ENCODE measurements at regions not wholly inside any gene's neighbourhood (a gene's known extent, or its start where the extent isn't known, plus 50 kb on each side); places are given as distances from the start of the nearest gene placed in this dataset.

GRCh38 chr18:46411867-46412690, 244.9 kb downstream of the LOXHD1 start:
- no peak for DNase-seq
- H3K27me3 ChIP-seq: no peaks in the 10 kb centered on the region
- H3K27ac ChIP-seq: peak overlapping the region; percentile 52 to 74 (median 59)
- WGBS, 2 donors (ENCODE audit: low coverage in 1 of 2): 49 to 68% methylated on average over 3 to 6 of the region's 6 CpGs
- H3K9me3 ChIP-seq: no peaks in the 10 kb centered on the region
- TF ChIP-seq EP300 (IDR thresholded peaks at IDR 0.05; ENCODE audit: low read depth) (no peak), POLR2AphosphoS5 (IDR thresholded peaks at IDR 0.05) (peak in 2 of 3 donors; percentile 8 to 16)
- intact Hi-C loops (cut with DNase I; ENCODE audit: low total_unique reads): no loop called here
- peaks cover 3 to 20% (median 12%) of the 10 kb centered on the region in 4 donors for H3K4me1 ChIP-seq
- H3K4me3 ChIP-seq: no peak overlapping the region
- no peaks in the 10 kb centered on the region for H3K36me3 ChIP-seq
- in situ Hi-C loops (cut with MboI; ENCODE audit: low pct_ligation_motif_present in 1 of 4, low pct_unique_long_range_greater_than_20kb in 1 of 4, low sequenced_read_pairs in 3 of 4): no loop called here

- 31 to 50% methylated on average over 5 to 10 of the region's 11 CpGs for WGBS, 2 donors (ENCODE audit: low coverage in 1 of 2)
- no peaks in the 10 kb centered on the region for H3K9me3 ChIP-seq
- H3K4me3 ChIP-seq: no peak overlapping the region
- intact Hi-C loops (cut with DNase I; ENCODE audit: low total_unique reads) (no loop called here), in situ Hi-C loops (cut with MboI; ENCODE audit: low pct_ligation_motif_present in 1 of 4, low pct_unique_long_range_greater_than_20kb in 1 of 4, low sequenced_read_pairs in 3 of 4) (no loop called here)
- TF ChIP-seq POLR2A (IDR thresholded peaks at IDR 0.05): no peak
- no peak for TF ChIP-seq EP300 (IDR thresholded peaks at IDR 0.05; ENCODE audit: low read depth)
- no peak for TF ChIP-seq POLR2AphosphoS5 (IDR thresholded peaks at IDR 0.05)
- TF ChIP-seq CTCF (IDR thresholded peaks at IDR 0.05): no peak
- H3K27ac ChIP-seq: peak overlapping the region; percentile 52 to 74 (median 59)
- H3K27me3 ChIP-seq: no peaks in the 10 kb centered on the region
- DNase-seq: no peak
- peaks cover 3 to 20% (median 12%) of the 10 kb centered on the region in 4 donors for H3K4me1 ChIP-seq
- H3K36me3 ChIP-seq: no peaks in the 10 kb centered on the region
Measured at GRCh38 chr18:46412916-46413315, 244.1 kb downstream of the LOXHD1 start.

GRCh38 chr18:46413684-46414083, 243.3 kb downstream of the LOXHD1 start:
- H3K4me1 ChIP-seq: peaks cover 3 to 20% (median 12%) of the 10 kb centered on the region in 4 donors
- DNase-seq: no peak
- H3K27me3 ChIP-seq: no peaks in the 10 kb centered on the region
- intact Hi-C loops (cut with DNase I; ENCODE audit: low total_unique reads) (no loop called here), in situ Hi-C loops (cut with MboI; ENCODE audit: low pct_ligation_motif_present in 1 of 4, low pct_unique_long_range_greater_than_20kb in 1 of 4, low sequenced_read_pairs in 3 of 4) (no loop called here)
- peak overlapping the region in 1 of 4 donors; percentile 74 for H3K27ac ChIP-seq
- H3K9me3 ChIP-seq: no peaks in the 10 kb centered on the region
- H3K4me3 ChIP-seq: no peak overlapping the region
- H3K36me3 ChIP-seq: no peaks in the 10 kb centered on the region
- 52 to 53% methylated on average over 3 of the region's 3 CpGs for WGBS, 2 donors (ENCODE audit: low coverage in 1 of 2)
- TF ChIP-seq CTCF (IDR thresholded peaks at IDR 0.05): no peak
- TF ChIP-seq EP300 (IDR thresholded peaks at IDR 0.05; ENCODE audit: low read depth): no peak

- intact Hi-C loops (cut with DNase I; ENCODE audit: low total_unique reads): no loop called here
- no peaks in the 10 kb centered on the region for H3K9me3 ChIP-seq
- no peaks in the 10 kb centered on the region for H3K36me3 ChIP-seq
- peaks cover 3 to 23% (median 13%) of the 10 kb centered on the region in 4 donors for H3K4me1 ChIP-seq
- in situ Hi-C loops (cut with MboI; ENCODE audit: low pct_ligation_motif_present in 1 of 4, low pct_unique_long_range_greater_than_20kb in 1 of 4, low sequenced_read_pairs in 3 of 4): no loop called here
- no peak for TF ChIP-seq POLR2AphosphoS5 (IDR thresholded peaks at IDR 0.05)
- no peak for TF ChIP-seq EP300 (IDR thresholded peaks at IDR 0.05; ENCODE audit: low read depth)
- TF ChIP-seq CTCF (IDR thresholded peaks at IDR 0.05): no peak
- TF ChIP-seq POLR2A (IDR thresholded peaks at IDR 0.05): no peak
- H3K27me3 ChIP-seq: no peaks in the 10 kb centered on the region
- H3K27ac ChIP-seq: no peak overlapping the region
- 82% methylated on average over 7 of the region's 7 CpGs; no CpG with 5 or more reads in 1 of the 2 donors for WGBS, 2 donors (ENCODE audit: low coverage in 1 of 2)
- no peak for DNase-seq
- no peak overlapping the region for H3K4me3 ChIP-seq
Measured at GRCh38 chr18:46414863-46415262, 242.2 kb downstream of the LOXHD1 start.
